ENCODE measurements at regions not wholly inside any gene's neighbourhood (a gene's known extent, or its start where the extent isn't known, plus 50 kb on each side); places are given as distances from the start of the nearest gene placed in this dataset.
"Not testable (repeated sequence)": the region's sequence is repeated elsewhere in the genome, so short reads cannot be mapped to it uniquely, and the experiment has no call there.

- DNase-seq (ENCODE audit: low read depth): no peak
Measured at GRCh38 chr10:26952094-26952493, 91.3 kb upstream of the ABI1 start.

DNA sequence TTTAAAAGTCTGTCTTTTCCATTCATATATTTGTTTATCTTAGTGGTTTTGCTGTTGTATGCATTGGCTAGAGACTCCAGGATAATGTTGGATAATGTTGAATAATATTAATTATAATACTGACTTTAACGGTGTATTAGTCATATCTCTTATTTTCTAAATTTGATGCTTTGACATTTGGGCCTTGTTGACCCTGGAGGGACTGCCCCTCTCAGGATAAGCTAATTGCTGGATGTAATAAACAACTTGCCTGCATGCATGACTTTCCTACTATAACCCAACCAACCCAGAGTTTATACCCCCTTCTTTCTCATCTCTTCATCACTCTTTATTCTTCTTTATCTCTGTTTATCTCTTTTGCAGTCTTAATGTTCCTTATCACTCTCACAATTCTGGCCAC, 90.9 kb upstream of the ABI1 start:
- no peak for DNase-seq (ENCODE audit: low read depth)

DNA sequence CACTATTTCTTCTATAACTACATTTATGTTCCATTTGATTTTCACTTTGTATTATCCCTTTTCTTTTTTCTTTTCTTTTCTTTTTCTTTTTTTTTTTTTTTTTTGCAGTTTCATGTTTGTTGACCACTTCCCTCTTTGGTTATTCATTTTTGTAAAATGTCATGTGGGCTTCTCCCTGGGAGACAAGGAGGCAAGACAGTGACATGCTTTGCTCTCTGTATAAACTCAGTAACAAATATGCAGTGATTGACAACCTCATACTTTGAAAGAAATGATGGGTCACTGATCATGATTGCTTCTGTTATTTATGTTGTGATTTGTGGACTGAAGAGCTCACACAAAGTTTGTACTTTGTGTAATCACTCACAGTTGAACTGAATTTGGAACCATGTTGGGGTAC, 90.2 kb upstream of the ABI1 start:
- no peak for DNase-seq (ENCODE audit: low read depth)

GRCh38 chr10:26946102-26946811, 85.5 kb upstream of the ABI1 start:
- no peak for DNase-seq (ENCODE audit: low read depth)

- no peak for DNase-seq (ENCODE audit: low read depth)
Measured at GRCh38 chr10:26944261-26944882, 83.6 kb upstream of the ABI1 start.

GRCh38 chr10:26939962-26940354, 79.2 kb upstream of the ABI1 start:
- no peak for DNase-seq (ENCODE audit: low read depth)

DNA sequence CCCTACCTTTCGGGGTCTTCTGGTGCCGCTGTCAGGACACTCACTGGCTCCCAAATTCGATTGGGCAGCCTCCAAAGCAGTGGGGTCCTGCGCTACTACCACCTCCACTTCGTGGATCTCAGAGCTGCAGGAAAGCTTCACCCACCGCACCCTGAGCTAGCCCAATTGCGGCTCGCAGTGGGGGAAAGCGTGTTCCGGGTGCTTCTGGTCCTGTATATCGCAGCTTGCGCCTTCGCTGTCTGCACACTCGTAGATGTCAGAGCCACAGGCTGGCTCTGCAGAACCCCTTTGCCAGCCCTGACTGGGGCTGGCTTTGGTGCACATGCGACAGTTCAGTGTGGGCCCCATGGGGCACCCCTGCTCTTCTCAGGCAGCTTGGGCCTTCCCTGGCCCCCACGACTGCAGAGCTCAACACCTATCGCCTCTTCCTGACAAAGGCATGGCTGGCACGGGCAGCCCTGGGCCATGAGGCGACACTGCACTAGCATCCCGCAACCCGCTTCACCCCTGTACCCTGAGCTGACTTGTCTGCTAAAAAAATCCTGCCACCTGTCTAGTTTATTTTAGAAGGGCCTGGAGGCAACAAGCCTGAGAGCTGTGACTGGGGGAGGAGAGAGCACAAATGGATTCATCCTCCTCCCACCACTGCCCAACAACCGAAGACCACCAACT, 78.7 kb upstream of the ABI1 start:
- DNase-seq (ENCODE audit: low read depth): peak; percentile 85

DNA sequence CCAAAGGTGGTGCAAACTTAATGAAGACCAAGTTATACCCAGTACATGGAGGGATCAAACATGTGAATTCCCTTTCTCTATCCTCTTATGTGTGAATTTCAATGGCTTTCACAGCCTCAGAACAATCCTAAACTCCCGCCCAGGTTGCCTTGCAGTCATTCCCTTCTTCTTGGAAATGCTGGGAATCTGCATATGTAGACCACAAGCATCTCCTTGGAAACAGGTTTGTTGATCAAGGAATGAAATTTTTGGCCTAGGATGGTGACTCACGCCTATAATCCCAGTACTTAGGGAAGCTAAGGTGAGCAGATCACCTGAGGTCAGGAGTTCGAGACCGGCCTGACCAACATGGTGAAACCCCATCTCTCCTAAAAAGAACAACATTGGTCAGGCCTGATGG, 77.8 kb upstream of the ABI1 start:
- no peak for DNase-seq (ENCODE audit: low read depth)

GRCh38 chr10:26937371-26937770, 76.6 kb upstream of the ABI1 start:
- no peak for DNase-seq (ENCODE audit: low read depth)

GRCh38 chr10:26934190-26934589, 73.4 kb upstream of the ABI1 start:
- peak; percentile 75 for DNase-seq (ENCODE audit: low read depth)

GRCh38 chr10:26932576-26932975, 71.8 kb upstream of the ABI1 start:
- DNase-seq (ENCODE audit: low read depth): no peak

DNA sequence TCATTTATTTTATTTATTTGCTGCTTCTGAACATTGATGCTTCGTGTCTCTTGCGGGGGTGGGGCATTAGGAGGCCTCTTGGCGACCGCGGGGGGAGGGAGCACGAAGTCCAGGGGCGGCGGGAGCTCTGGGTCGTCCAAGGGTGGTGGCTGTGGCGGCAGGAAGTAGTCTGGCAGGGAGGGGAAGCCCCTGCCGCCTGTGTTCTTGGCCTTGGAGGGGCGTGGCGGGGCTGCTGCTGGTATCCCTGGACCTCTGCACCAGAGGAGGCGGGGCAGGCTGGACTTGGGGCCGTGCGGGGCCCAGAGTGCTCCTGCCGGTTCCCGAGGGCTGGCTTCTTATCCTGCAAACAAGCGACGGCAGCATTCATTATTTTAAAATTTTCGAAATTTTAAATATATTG, 70.5 kb upstream of the ABI1 start:
- DNase-seq (ENCODE audit: low read depth): peak; percentile 34

- not testable (repeated sequence) for DNase-seq (ENCODE audit: low read depth)
Measured at GRCh38 chr10:26922824-26923223, 62.1 kb upstream of the ABI1 start.

DNA sequence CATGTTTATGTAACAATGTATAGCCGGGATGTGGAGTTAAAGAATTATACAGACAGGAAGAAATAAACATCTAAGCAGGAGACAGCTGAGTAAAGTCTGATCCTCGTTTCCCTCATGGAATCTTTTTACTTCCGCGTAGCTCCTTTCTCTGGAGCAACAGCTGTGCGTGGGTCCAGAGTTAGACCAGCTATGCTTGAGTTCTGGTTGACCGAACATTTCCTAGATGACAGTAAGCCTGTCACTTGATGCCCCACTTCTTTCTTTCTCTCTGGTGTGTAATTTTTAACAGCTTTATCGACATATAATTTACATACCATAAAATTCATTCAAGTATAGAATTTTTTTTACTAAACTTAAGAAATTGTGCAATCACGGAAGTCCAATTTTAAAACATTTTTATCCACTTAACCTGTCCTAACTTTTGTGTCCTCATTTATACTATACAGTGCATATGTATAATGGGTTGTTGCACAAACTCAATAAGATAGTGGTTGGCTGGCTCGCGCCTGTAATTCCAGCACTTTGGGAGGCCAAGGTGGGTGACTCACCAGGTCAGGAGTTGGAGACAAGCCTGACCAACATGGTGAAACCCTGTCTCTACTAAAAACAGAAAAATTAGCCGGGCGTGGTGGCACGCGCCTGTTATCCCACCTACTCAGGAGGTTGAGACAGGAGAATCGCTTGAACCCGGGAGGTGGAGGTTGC, 58.5 kb upstream of the ABI1 start:
- DNase-seq (ENCODE audit: low read depth): peak; percentile 71

- no peak for DNase-seq (ENCODE audit: low read depth)
Measured at GRCh38 chr10:26914898-26915297, 54.1 kb upstream of the ABI1 start.

GRCh38 chr10:26911811-26912461, 51.2 kb upstream of the ABI1 start:
- DNase-seq (ENCODE audit: low read depth): no peak

Measured in myocyte (in vitro differentiated cells).